B cell (primary cell): ENCODE measurements at regions not wholly inside any gene's neighbourhood (a gene's known extent, or its start where the extent isn't known, plus 50 kb on each side); places are given as distances from the start of the nearest gene placed in this dataset.

Source experiments
- ATAC-seq: fragments of 200-7000 bp; cut with Tn5 transposase; one replicate; pipeline ENCODE4 v1.10.0; 2021; ENCODE audit warnings: low read depth, mild to moderate bottlenecking, moderate number of reproducible peaks, moderate library complexity
- CTCF ChIA-PET: fragments of 350-600 bp; sonication (Branson Sonifier 250); formaldehyde crosslinking; loops from one replicate; lab custom pipeline; 2021; ENCODE audit warnings: antibody characterized with exemption, inconsistent platforms; lab: Charles Lee
- POLR2A ChIA-PET: fragments of 350-600 bp; sonication (Branson Sonifier 250); formaldehyde crosslinking; loops from one replicate; lab custom pipeline; 2021; ENCODE audit warnings: antibody characterized with exemption; lab: Charles Lee
- DNase-seq: peaks from one replicate; pipeline ENCODE4 v3.0.0; 2013
- H2AFZ ChIP-seq: 2 replicates; pipeline ENCODE4 v1.6.1; 2012; ENCODE audit warnings: mild to moderate bottlenecking, low read depth, low read length; ENCODE audit not compliant: insufficient read depth, poor library complexity, severe bottlenecking
- H3K27ac ChIP-seq, 2 donors: 1 replicate in 1 of 2; 2 replicates in 1 of 2; pipeline ENCODE4 v1.5.1; 2012 to 2013; ENCODE audit warnings: low read length in 2 of 2, mild to moderate bottlenecking in 2 of 2, moderate library complexity in 1 of 2
- H3K27me3 ChIP-seq, 4 experiments: fragments of 200-600 bp in 1 of 4; sonication (generic) in 1 of 4; replicated peaks in 1 of 4; 1 replicate in 2 of 4; 2 replicates in 2 of 4; pipeline versions ENCODE4 v1.6.1 to v1.7.0; 2013 to 2016; ENCODE audit warnings: low read length in 3 of 4, mild to moderate bottlenecking in 2 of 4, mixed read lengths in 1 of 4, moderate library complexity in 1 of 4; ENCODE audit not compliant: insufficient read depth in 4 of 4, control insufficient read depth in 3 of 4; ENCODE audit errors: control extremely low read depth in 1 of 4
- H3K36me3 ChIP-seq, 2 experiments: replicated peaks in 1 of 2; 1 replicate in 1 of 2; 2 replicates in 1 of 2; pipeline versions ENCODE4 v1.6.1 to v1.7.1; 2013; ENCODE audit warnings: low read length in 1 of 2; ENCODE audit not compliant: insufficient read depth in 2 of 2, control insufficient read depth in 1 of 2; ENCODE audit errors: control extremely low read depth in 1 of 2, extremely low read depth in 1 of 2
- H3K4me1 ChIP-seq, 2 donors: fragments of 200-600 bp in 1 of 2; sonication (generic) in 1 of 2; 1 replicate in 1 of 2; 2 replicates in 1 of 2; pipeline versions ENCODE4 v1.5.1 to v1.6.1; 2013 to 2017; ENCODE audit warnings: low read length in 2 of 2; ENCODE audit not compliant: control insufficient read depth in 2 of 2, insufficient read depth in 2 of 2
- H3K4me2 ChIP-seq: replicated peaks from 2 replicates; pipeline ENCODE3; 2012; ENCODE audit warnings: mild to moderate bottlenecking, low read depth, low read length; ENCODE audit not compliant: poor library complexity, severe bottlenecking
- H3K4me3 ChIP-seq, 5 experiments: fragments of 200-600 bp in 1 of 5; sonication (generic) in 1 of 5; 1 replicate in 3 of 5; 2 replicates in 2 of 5; pipeline versions ENCODE4 v1.5.1 to v1.7.0; 2011 to 2016; ENCODE audit warnings: low read length in 4 of 5, mild to moderate bottlenecking in 4 of 5, low read depth in 2 of 5, control low read depth in 1 of 5, moderate library complexity in 1 of 5; ENCODE audit not compliant: insufficient read depth in 1 of 5; ENCODE audit errors: control extremely low read depth in 1 of 5, extremely low read depth in 1 of 5
- H3K79me2 ChIP-seq: fragments of 200-600 bp; sonication (generic); one replicate; pipeline ENCODE4 v1.6.0; 2016; ENCODE audit warnings: low read length; ENCODE audit not compliant: control insufficient read depth, insufficient read depth
- H3K9ac ChIP-seq: fragments of 200-600 bp; sonication (generic); 2 replicates; pipeline ENCODE4 v1.6.1; 2017; ENCODE audit warnings: mild to moderate bottlenecking, low read length, moderate library complexity
- H3K9me3 ChIP-seq, 3 donors: one replicate each; pipeline versions ENCODE4 v1.6.1 to v1.7.1; 2013; ENCODE audit warnings: low read length in 2 of 3; ENCODE audit not compliant: control insufficient read depth in 2 of 3, insufficient read depth in 1 of 3; ENCODE audit errors: control extremely low read depth in 1 of 3
- H4K20me1 ChIP-seq: 2 replicates; pipeline ENCODE4 v1.6.0; 2012; ENCODE audit warnings: mild to moderate bottlenecking, low read length; ENCODE audit not compliant: insufficient read depth, control insufficient read depth, poor library complexity, severe bottlenecking
- H3K27ac Mint-ChIP-seq: one replicate; pipeline ENCODE4 v1.8.0; 2021; ENCODE audit warnings: mixed read lengths
- H3K27me3 Mint-ChIP-seq: one replicate; pipeline ENCODE4 v1.8.0; 2021; ENCODE audit warnings: mixed read lengths
- H3K4me1 Mint-ChIP-seq: one replicate; pipeline ENCODE4 v1.8.0; 2021; ENCODE audit warnings: mixed read lengths
- H3K4me3 Mint-ChIP-seq: one replicate; pipeline ENCODE4 v1.8.0; 2021; ENCODE audit warnings: mixed read lengths
- H3K9me3 Mint-ChIP-seq: one replicate; pipeline ENCODE4 v1.8.0; 2022; ENCODE audit warnings: mixed read lengths; ENCODE audit not compliant: insufficient read depth
- CTCF ChIP-seq: fragments of 200-600 bp; IDR thresholded peaks from one replicate; pipeline ENCODE4 v1.8.0; 2022; ENCODE audit warnings: antibody characterized with exemption, mild to moderate bottlenecking
- EZH2 ChIP-seq: IDR thresholded peaks from 2 replicates; pipeline ENCODE4 v1.6.1; 2012; ENCODE audit warnings: borderline replicate concordance, low read depth, mild to moderate bottlenecking, moderate library complexity, low read length; ENCODE audit not compliant: insufficient read depth, poor library complexity, severe bottlenecking
- WGBS: methylation state at CpG from one replicate; pipeline ENCODE4 v1.1.5; 2013; ENCODE audit warnings: missing lambda C conversion rate; ENCODE audit not compliant: insufficient coverage; 5-methylcytosine and 5-hydroxymethylcytosine counted together
- intact Hi-C: fragments of 100-400 bp; cut with micrococcal nuclease; formaldehyde crosslinking; loops from one replicate; pipeline ENCODE4 v1.10.0; 2022

DNA sequence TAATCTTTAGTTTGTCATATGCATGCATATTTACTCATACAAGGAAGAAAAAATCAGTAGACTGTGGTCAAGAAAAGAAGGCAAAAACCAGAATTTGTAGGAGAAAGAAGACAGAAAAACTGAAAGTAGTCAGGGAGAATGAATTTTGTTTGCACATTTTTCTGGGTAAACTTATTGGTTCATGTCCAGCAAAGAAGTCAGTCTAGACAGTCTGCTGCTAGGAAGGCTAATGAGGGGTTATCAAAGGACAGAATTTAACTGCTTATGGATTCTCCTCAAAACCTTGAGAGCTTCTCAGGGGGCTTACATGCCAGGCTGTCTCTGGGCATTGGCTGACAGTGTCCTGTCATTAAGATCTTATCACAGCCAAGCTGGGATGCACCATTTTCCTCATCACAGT, 293.9 kb downstream of the RPAP3 start:
- POLR2A ChIA-PET: no interaction called here
- ATAC-seq: no peak
- CTCF ChIA-PET: interaction anchor here (0.7 to 8.5 kb wide), 4 partner anchors 14 to 390 kb away, joined by 3 to 124 read pairs (median 8); no protein-coding TSS in a partner anchor

GRCh38 chr12:47410862-47411261, 295.0 kb downstream of the RPAP3 start:
- H4K20me1 ChIP-seq: no peaks in the 10 kb centered on the region
- 100% methylated on average over 1 of the region's 3 CpGs for WGBS
- peaks cover 18 to 19% of the 10 kb centered on the region in 2 donors for H3K4me1 ChIP-seq
- TF ChIP-seq CTCF (no peak), EZH2 (no peak)
- H2AFZ ChIP-seq: no peak overlapping the region
- H3K27ac ChIP-seq: no peak overlapping the region
- H3K27me3 Mint-ChIP-seq: no peaks in the 10 kb centered on the region
- no peak overlapping the region for H3K27ac Mint-ChIP-seq
- no peak overlapping the region for H3K4me3 Mint-ChIP-seq
- H3K4me2 ChIP-seq: no peak overlapping the region
- ChIA-PET POLR2A (no interaction called here), CTCF (interaction anchor here (1.2 to 8.5 kb wide), 3 partner anchors 11 to 378 kb away, joined by 3 to 124 read pairs (median 3); no protein-coding TSS in a partner anchor)
- ATAC-seq (no peak), DNase-seq (no peak)
- H3K27me3 ChIP-seq: no peaks in the 10 kb centered on the region
- peaks cover 29% of the 10 kb centered on the region for H3K4me1 Mint-ChIP-seq
- H3K9ac ChIP-seq: no peak overlapping the region
- no peaks in the 10 kb centered on the region for H3K79me2 ChIP-seq
- H3K9me3 ChIP-seq: no peaks in the 10 kb centered on the region
- H3K9me3 Mint-ChIP-seq: peaks cover 3% of the 10 kb centered on the region
- no peak overlapping the region for H3K4me3 ChIP-seq
- intact Hi-C loops: no loop called here
- H3K36me3 ChIP-seq: no peaks in the 10 kb centered on the region

More for the DNA sequence above, 293.9 kb downstream of the RPAP3 start:
- no peak overlapping the region for H3K4me3 Mint-ChIP-seq
- no peak overlapping the region for H3K4me2 ChIP-seq
- peaks cover 3% of the 10 kb centered on the region for H3K9me3 Mint-ChIP-seq
- peaks cover 28% of the 10 kb centered on the region for H3K4me1 Mint-ChIP-seq
- intact Hi-C loops: no loop called here
- no peak overlapping the region for H3K9ac ChIP-seq
- DNase-seq: no peak
- TF ChIP-seq EZH2: no peak
- H3K36me3 ChIP-seq: no peaks in the 10 kb centered on the region
- no peak overlapping the region for H2AFZ ChIP-seq
- H3K79me2 ChIP-seq: no peaks in the 10 kb centered on the region
- H3K4me3 ChIP-seq: no peak overlapping the region
- no peaks in the 10 kb centered on the region for H4K20me1 ChIP-seq
- H3K27ac ChIP-seq: no peak overlapping the region
- peaks cover 16 to 18% of the 10 kb centered on the region in 2 donors for H3K4me1 ChIP-seq
- H3K27me3 ChIP-seq: no peaks in the 10 kb centered on the region
- H3K9me3 ChIP-seq: no peaks in the 10 kb centered on the region
- H3K27me3 Mint-ChIP-seq: no peaks in the 10 kb centered on the region
- H3K27ac Mint-ChIP-seq: no peak overlapping the region
